ENCODE measurements at regions not wholly inside any gene's neighbourhood (a gene's known extent, or its start where the extent isn't known, plus 50 kb on each side); places are given as distances from the start of the nearest gene placed in this dataset.

GRCh38 chr20:40257763-40258162 lies 431.3 kb downstream of the MAFB start:
- Histone ChIP-seq H3K14ac (ENCODE audit: insufficient read length) (no peak overlapping the region), H3K27ac (ENCODE audit: low read depth, low read length) (no peak overlapping the region), H3K4me1 (replicated peaks in 1 of 4; ENCODE audit: control insufficient read depth in 3 of 4, insufficient read depth in 4 of 4, low read length in 3 of 4) (0 out of 7 replicates have a peak, but pooled peaks cover 0 to 1% (median 0%) of the 10 kb centered on the region in 4 experiments), H4K20me1 (replicated peaks in 1 of 2; ENCODE audit: control insufficient read depth in 1 of 2, insufficient read depth in 2 of 2, low read length in 2 of 2) (no peaks in the 10 kb centered on the region), H3K79me1 (ENCODE audit: low read depth, low read length) (no peaks in the 10 kb centered on the region), H3K4ac (replicated peaks; ENCODE audit: insufficient read length, low read depth, low read length) (no peak overlapping the region), H3K23ac (ENCODE audit: insufficient read length) (no peak overlapping the region), H2BK12ac (ENCODE audit: low read depth, low read length) (no peak overlapping the region), H2AK5ac (ENCODE audit: low read depth, low read length) (no peak overlapping the region), H2BK120ac (replicated peaks; ENCODE audit: low read depth, low read length) (no peak overlapping the region), H3K18ac (ENCODE audit: extremely low read depth, low read length) (no peak overlapping the region), H4K91ac (replicated peaks; ENCODE audit: insufficient read length, low read length) (no peak overlapping the region), H3K23me2 (ENCODE audit: low read depth, low read length) (no peaks in the 10 kb centered on the region), H3K4me3 (ENCODE audit: extremely low read depth in 1 of 4, insufficient read depth in 2 of 4, low read depth in 3 of 4, low read length in 4 of 4) (no peak overlapping the region), H2BK20ac (ENCODE audit: low read length) (no peak overlapping the region), H3K9ac (replicated peaks in 1 of 4; ENCODE audit: extremely low read depth in 1 of 4, low read depth in 3 of 4, low read length in 3 of 4) (no peak overlapping the region), H3K56ac (replicated peaks; ENCODE audit: insufficient read length, low read depth, low read length) (no peak overlapping the region), H3K4me2 (ENCODE audit: insufficient read depth in 1 of 2, low read depth in 2 of 2, low read length in 2 of 2) (no peak overlapping the region), H3K79me2 (ENCODE audit: control insufficient read depth in 1 of 2, insufficient read depth in 2 of 2, low read length in 2 of 2) (peaks cover 0 to 15% of the 10 kb centered on the region in 2 experiments; a peak in 2 of 4 replicates), H2BK15ac (ENCODE audit: low read length) (no peak overlapping the region), H4K8ac (ENCODE audit: extremely low read depth, insufficient read depth, low read length) (no peak overlapping the region), H3K27me3 (replicated peaks in 1 of 4; ENCODE audit: control insufficient read depth in 3 of 4, extremely low read depth in 1 of 4, insufficient read depth in 3 of 4, low read length in 3 of 4) (no peaks in the 10 kb centered on the region), H4K5ac (ENCODE audit: insufficient read length, low read depth, low read length) (no peak overlapping the region), H3K36me3 (ENCODE audit: control insufficient read depth in 2 of 4, insufficient read depth in 4 of 4, low read length in 3 of 4) (no peaks in the 10 kb centered on the region), H2BK5ac (ENCODE audit: low read depth, low read length) (no peak overlapping the region), H2AFZ (ENCODE audit: low read length) (no peak overlapping the region), H3K9me3 (ENCODE audit: insufficient read depth in 2 of 2, low read depth in 1 of 2, low read length in 1 of 2) (no peaks in the 10 kb centered on the region)
- POLR2A ChIA-PET (ENCODE audit: partially characterized antibody) = interaction anchor here (0.7 to 3.1 kb wide), 3 partner anchors 11 to 98 kb away, joined by 3 to 14 read pairs (median 3); no protein-coding TSS in a partner anchor
- FAIRE-seq = no peak
- DNase-seq (ENCODE audit: low read depth in 1 of 2, low spot score in 2 of 2) = no peak
- CTCF ChIA-PET (ENCODE audit: partially characterized antibody) = interaction anchor here (0.7 to 1.3 kb wide), 6 partner anchors 9 to 862 kb away, joined by 3 to 6 read pairs (median 3); partner anchors contain the start of gene MAFB
- WGBS, 2 experiments (ENCODE audit: extremely low coverage in 1 of 2, insufficient coverage in 1 of 2, insufficient read length in 1 of 2, insufficient replicate concordance in 2 of 2, low coverage in 1 of 2, low lambda C conversion rate in 2 of 2, missing lambda C conversion rate in 1 of 2) = 96% methylated on average over 2 of the region's 2 CpGs; no CpG with 5 or more reads in 1 of the 2 experiments
